NCI-H69 (cell line): ENCODE measurements at regions not wholly inside any gene's neighbourhood (a gene's known extent, or its start where the extent isn't known, plus 50 kb on each side); places are given as distances from the start of the nearest gene placed in this dataset.

ENCODE experiments used
- DNase-seq: peaks from one replicate; lab custom pipeline; 2025; lab: John Stamatoyannopoulos, UW

DNA sequence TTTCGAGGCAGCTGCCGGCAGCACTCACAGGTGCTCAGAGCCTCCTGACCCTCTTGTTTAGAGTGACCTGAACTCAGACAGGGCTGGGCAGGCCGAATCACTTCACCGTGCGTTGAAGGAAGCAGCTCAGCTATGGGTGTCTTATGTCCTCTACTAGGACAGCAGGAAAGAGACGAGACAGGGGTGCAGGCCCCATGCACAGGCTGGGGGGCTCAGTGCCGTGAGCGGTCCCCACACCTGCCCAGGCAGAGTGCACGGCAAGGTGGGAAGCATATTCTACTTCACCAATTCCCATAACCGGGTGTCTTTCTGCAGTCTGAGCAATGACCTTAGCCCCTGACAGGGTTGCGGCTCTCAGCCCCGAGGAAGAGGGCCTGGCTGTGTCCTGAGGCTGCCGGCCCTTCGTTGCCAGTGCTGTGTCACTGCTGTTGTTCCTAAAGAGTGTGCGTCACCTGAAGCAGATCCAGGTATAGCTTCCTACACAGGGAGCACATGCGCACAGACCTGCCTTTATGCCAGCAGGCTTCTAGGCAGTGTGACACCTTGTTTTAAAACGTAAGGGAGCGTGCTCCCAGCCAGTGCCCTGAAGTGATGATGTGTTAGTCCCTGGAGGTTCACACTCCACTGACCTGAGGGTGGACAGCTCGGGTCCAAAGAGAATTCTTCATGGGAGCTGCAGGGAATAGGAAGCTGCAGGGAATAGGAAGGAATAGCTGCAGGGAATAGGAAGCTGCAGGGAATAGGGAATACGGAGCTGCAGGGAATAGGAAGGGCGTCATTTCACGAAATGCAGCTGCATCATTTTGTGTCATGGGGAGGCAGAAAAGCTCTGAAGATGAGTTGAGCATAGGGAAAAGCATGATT, 207.9 kb upstream of the SALL3 start:
- peak; percentile 67 for DNase-seq

DNA sequence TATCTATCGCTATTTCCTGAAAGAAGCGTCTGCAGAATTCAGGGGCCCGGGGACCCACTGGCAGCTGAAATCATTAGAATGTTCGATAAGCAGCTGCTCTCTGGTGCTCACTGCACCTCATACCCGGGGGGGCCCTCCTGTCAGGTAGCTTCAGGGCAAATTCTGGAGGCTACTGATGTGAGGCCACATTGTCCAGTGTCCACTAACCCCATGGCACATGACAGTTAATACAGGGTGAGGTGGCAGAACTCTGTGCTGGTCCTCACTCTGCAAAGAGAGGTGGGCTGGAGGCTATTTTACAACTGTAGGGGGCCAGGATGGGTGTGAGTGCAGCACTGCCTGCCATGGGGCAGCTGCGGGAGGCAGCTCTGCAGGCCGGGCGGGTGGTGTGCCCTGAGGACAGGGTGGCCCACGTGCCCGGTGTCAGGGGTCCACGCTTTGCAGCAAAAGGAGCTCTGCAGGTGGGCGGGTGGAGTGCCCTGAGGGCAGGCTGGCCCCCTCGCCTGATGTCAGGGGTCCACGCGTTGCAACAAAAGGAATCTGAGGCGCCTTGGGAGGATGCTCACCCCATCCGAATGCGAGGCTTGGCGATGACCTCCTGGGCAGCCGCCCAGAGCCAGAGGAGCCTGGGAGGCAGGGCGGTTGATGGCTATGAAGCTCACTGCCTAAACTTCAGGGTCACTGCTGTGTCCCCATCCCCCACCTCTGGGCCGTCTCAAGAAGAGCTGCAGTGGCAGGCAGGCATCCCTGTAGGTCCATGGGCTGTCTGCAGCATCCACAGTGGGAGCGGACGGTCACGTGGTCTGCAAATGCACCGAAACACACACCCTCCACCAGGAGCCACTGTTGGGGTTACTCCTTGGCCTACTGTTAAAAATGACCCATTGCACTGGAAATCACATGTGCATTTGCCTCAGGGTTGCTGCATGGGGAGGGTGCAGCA, 207.0 kb upstream of the SALL3 start:
- no peak for DNase-seq

DNA sequence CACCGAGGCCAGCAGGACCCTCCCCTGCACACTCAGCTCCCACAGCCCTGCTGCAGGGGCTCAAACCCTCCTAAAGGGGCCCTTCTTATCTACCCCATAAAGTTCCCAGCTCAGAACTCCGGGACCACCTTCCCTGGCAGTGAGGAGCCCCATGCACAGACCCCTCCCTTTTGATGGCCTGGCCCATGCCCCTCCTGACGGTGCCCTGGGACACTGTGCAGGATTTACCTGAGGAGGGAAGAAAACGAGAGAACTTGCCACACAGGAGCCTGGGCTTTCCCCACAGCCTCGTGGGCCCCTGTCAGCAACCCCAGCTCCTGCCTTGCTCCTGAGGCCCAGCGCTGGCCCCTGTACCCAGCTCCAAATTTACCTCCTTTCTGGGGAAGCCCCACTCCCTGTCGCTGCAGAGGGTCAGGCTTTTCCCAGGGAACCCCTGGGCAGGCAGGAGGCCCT, 206.3 kb upstream of the SALL3 start:
- no peak for DNase-seq

- DNase-seq = no peak
Observed at GRCh38 chr18:78773819-78774218, 205.8 kb upstream of the SALL3 start.

DNA sequence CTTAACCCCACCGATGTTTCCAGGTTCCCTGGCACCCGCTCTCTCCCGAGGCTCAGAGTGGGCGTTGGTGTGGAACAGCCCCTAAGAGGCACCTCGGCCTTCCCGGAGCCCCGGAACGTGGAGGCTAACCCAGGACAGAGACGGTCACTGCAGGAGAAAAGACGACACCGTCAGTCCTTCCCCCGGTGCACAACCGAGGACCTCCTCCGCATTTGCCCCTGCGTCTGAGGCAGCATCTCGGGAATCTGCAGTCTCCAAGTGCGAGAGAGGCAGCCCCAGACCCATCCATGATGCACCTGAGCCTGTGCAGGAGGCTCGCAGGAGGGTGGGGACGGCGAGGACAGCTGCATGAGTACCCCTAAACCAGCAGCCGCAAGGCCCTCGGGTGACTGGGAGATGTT, 204.9 kb upstream of the SALL3 start:
- DNase-seq = no peak

- DNase-seq = no peak
Observed at GRCh38 chr18:78776151-78776550, 203.5 kb upstream of the SALL3 start.

DNA sequence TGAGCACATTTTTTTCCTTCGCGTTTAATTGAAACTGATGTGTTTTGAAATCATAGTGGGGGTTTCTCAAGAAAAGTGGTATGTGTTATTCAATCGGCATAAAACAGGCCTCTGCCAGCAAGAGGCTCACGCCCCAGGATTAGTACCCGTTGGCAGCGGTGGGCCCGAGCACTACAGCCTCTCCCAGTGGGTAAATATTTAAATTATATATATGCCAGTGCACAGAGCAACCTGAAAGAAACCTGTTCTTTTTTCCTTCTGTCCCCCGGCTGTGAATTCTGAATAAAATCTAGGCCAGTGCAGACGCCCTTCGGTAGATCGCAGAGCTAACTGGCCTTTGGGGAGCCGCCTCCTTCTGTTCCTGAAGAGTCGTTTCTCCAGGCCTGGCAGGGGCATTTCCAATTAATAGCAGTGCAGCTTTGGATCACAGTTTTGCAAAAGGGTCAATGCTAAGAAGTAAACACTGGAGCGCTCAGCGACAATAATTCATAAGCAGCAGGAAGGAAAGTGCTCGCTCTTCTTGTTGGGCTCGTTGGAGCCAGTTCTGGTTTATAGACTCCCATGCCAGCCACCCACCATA, 202.8 kb upstream of the SALL3 start:
- peak; percentile 73 for DNase-seq

GRCh38 chr18:78777992-78778391, 201.6 kb upstream of the SALL3 start:
- DNase-seq = no peak

GRCh38 chr18:78778651-78779050, 201.0 kb upstream of the SALL3 start:
- no peak for DNase-seq

DNA sequence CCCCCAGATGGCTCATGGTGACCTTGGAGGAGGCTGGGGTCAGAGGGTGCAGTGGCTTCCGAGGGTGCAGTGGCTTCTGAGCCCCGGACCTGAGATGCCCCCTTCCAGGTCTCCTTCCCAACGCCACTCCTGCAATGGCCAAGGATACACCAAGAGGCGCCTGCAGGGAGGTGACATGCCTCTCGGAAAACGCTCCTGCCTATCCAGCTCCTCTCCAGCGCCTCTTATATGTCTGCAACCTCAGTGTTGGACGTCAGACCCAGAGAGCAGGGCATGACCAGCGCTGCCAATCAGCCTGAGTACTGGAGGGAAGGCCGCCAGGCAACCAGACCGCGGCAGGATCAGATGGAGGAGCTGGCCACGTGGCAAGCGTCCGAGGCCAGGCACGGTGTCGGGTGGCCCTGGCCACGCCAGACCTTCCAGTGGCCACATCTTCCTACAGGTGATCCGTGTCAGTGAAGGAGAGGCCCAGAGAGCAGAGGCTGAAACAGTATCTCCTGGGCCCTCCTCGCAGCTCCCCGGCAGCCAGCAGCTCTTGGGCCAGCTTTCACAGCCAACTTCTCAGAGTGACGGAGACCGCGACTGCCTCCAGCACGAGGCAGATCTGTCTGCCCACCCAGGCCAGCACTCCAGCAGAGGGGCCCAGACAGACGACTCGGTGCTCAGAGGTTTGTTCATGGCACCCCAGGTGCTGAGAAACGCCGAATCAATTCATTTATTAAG, 199.5 kb upstream of the SALL3 start:
- DNase-seq = no peak

- no peak for DNase-seq
Observed at GRCh38 chr18:78780719-78781600, 198.7 kb upstream of the SALL3 start.

DNA sequence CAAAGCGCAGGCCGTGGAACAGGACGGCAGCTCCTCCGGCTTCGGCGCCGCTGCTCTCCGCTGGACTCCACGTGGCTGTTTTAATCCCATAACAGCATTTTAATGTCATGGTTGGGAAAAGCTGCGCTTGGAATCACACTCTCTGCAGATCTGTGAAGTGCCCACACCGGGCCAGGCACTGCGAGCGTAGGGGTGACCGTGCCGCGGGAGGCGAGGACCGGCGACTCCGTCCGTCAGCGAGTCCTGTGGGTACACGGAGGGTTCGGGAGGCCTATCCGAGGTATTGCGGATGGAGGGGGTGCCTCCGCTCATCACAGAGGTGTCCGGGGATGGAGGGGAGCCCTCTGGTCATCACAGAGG, 198.0 kb upstream of the SALL3 start:
- no peak for DNase-seq

GRCh38 chr18:78782951-78783563, 196.6 kb upstream of the SALL3 start:
- DNase-seq = no peak

- no peak for DNase-seq
Observed at GRCh38 chr18:78783564-78783960, 196.1 kb upstream of the SALL3 start.

DNA sequence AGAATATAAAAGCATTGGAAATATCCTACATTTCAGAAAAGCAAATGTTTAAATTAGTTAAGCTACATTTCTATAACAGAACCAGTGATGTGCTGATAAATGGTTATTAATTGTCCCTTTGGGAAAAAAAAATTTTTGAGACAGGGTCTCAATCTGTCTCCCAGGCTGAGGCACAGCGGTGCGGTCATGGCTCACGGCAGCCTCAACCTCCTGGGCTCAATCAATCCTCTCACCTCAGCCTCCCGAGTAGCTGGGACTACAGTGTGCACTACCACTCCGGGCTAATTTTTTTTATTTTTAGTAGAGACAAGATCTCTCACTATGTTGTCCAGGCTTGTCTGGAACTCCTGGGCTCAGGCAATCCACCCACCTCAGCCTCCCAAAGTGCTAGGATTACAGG, 194.8 kb upstream of the SALL3 start:
- DNase-seq = no peak

DNA sequence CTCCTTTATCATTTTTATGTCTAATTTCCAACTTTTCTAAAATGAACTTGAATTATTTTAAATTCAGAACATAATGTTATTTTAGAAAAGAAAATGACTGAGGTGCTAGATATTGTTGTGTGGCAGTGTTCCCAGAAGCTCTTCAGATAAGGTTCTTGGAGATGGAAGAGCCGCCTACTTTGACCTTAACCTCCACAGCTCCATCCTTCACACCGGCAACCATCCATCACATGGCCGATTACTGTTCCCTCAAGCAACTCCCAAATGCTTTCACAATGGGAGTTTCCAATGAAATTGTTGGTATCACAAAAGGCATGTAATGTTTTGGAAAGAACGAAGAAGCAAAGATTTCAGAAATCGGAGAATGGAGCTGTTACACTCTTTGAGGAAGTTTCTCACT, 193.9 kb upstream of the SALL3 start:
- DNase-seq = no peak

- DNase-seq = no peak
Observed at GRCh38 chr18:78786776-78787175, 192.8 kb upstream of the SALL3 start.

DNA sequence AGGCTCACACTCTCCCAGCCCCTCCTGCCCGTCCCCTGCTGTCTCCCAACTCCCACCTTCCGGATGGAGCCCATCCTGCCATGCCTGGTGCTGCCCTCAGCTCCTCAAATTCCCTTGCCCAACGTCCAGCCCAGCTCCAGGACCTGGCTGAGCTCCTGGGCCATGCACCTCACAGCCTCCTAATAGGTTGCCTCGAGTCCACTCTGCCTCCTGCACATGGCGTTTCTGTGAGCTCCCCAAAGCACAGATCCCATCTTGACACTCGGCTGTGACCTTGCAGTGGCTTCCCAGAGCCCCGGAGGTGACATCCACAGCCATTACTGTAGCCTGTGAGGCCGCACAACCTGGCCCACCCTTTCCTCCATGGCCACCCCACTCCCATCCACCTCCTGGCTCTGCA, 191.9 kb upstream of the SALL3 start:
- no peak for DNase-seq

- no peak for DNase-seq
Observed at GRCh38 chr18:78788161-78788560, 191.5 kb upstream of the SALL3 start.

- DNase-seq = no peak
Observed at GRCh38 chr18:78789850-78790249, 189.8 kb upstream of the SALL3 start.

GRCh38 chr18:78790511-78790910, 189.1 kb upstream of the SALL3 start:
- no peak for DNase-seq
